H9 (cell line): ENCODE measurements at regions not wholly inside any gene's neighbourhood (a gene's known extent, or its start where the extent isn't known, plus 50 kb on each side); places are given as distances from the start of the nearest gene placed in this dataset.
A peak's percentile ranks its signal among the peaks of the same experiment; 100 is the strongest.

ENCODE experiments used
- DNase-seq: peaks from one replicate; pipeline ENCODE4 v3.0.0-alpha.2; 2017
- H2AFZ ChIP-seq: one replicate; pipeline ENCODE4 v1.6.1; 2013; ENCODE audit warnings: mild to moderate bottlenecking, low read length, control low read depth, moderate library complexity
- H2AK5ac ChIP-seq: 2 replicates; pipeline ENCODE4 v1.6.1; 2013; ENCODE audit warnings: low read length, control low read depth, mixed read lengths; ENCODE audit not compliant: insufficient read length
- H2BK120ac ChIP-seq: one replicate; pipeline ENCODE4 v1.6.1; 2013; ENCODE audit warnings: low read depth, mild to moderate bottlenecking, low read length, control low read depth, inconsistent platforms; ENCODE audit not compliant: poor library complexity, severe bottlenecking
- H2BK12ac ChIP-seq: 2 replicates; pipeline ENCODE4 v1.6.1; 2013; ENCODE audit warnings: low read length, control low read depth, mixed read lengths, low read depth; ENCODE audit not compliant: insufficient read length
- H2BK15ac ChIP-seq: 2 replicates; pipeline ENCODE4 v1.6.1; 2013; ENCODE audit warnings: low read depth, low read length, control low read depth
- H2BK20ac ChIP-seq: one replicate; pipeline ENCODE4 v1.6.1; 2013; ENCODE audit warnings: low read depth, mild to moderate bottlenecking, low read length, control low read depth, inconsistent platforms; ENCODE audit not compliant: poor library complexity, severe bottlenecking
- H2BK5ac ChIP-seq: 2 replicates; pipeline ENCODE4 v1.6.1; 2013; ENCODE audit warnings: low read length, control low read depth, mixed read lengths; ENCODE audit not compliant: insufficient read length
- H3K14ac ChIP-seq: 2 replicates; pipeline ENCODE4 v1.6.1; 2013; ENCODE audit warnings: low read length, control low read depth; ENCODE audit not compliant: insufficient read depth
- H3K18ac ChIP-seq: 2 replicates; pipeline ENCODE4 v1.6.1; 2013; ENCODE audit warnings: low read depth, mild to moderate bottlenecking, mixed read lengths, low read length, control low read depth; ENCODE audit not compliant: insufficient read length
- H3K23ac ChIP-seq: 2 replicates; pipeline ENCODE4 v1.6.1; 2013; ENCODE audit warnings: low read length, control low read depth, mixed read lengths, low read depth; ENCODE audit not compliant: insufficient read length
- H3K23me2 ChIP-seq: 2 replicates; pipeline ENCODE4 v1.6.1; 2013; ENCODE audit warnings: low read depth, mild to moderate bottlenecking, mixed read lengths, low read length, control low read depth; ENCODE audit not compliant: insufficient read length, poor library complexity, severe bottlenecking
- H3K27ac ChIP-seq: 2 replicates; pipeline ENCODE4 v1.5.1; 2013; ENCODE audit warnings: low read length, control low read depth, mixed read lengths, low read depth; ENCODE audit not compliant: insufficient read length
- H3K27me3 ChIP-seq: 2 replicates; pipeline ENCODE4 v1.6.1; 2013; ENCODE audit warnings: low read length, control low read depth, inconsistent platforms; ENCODE audit not compliant: insufficient read depth
- H3K4ac ChIP-seq: 2 replicates; pipeline ENCODE4 v1.6.1; 2013; ENCODE audit warnings: low read depth, mild to moderate bottlenecking, control low read depth, inconsistent platforms, low read length, moderate library complexity
- H3K4me1 ChIP-seq: 2 replicates; pipeline ENCODE4 v1.6.1; 2013; ENCODE audit warnings: low read length, control low read depth, inconsistent platforms; ENCODE audit not compliant: insufficient read depth
- H3K4me2 ChIP-seq: 2 replicates; pipeline ENCODE4 v1.6.1; 2013; ENCODE audit warnings: low read length, control low read depth, mixed read lengths; ENCODE audit not compliant: insufficient read length, insufficient read depth
- H3K56ac ChIP-seq: 2 replicates; pipeline ENCODE4 v1.6.1; 2013; ENCODE audit warnings: low read depth, mild to moderate bottlenecking, mixed read lengths, low read length, control low read depth; ENCODE audit not compliant: insufficient read length
- H3K79me1 ChIP-seq: 2 replicates; pipeline ENCODE4 v1.6.1; 2013; ENCODE audit warnings: low read depth, mild to moderate bottlenecking, moderate library complexity, low read length, control low read depth, inconsistent platforms; ENCODE audit not compliant: insufficient read depth, poor library complexity, severe bottlenecking
- H3K79me2 ChIP-seq: 2 replicates; pipeline ENCODE4 v1.6.1; 2013; ENCODE audit warnings: low read length, control low read depth, inconsistent platforms; ENCODE audit not compliant: insufficient read depth
- H3K9ac ChIP-seq: 2 replicates; pipeline ENCODE4 v1.6.1; 2013; ENCODE audit warnings: low read length, control low read depth, mixed read lengths; ENCODE audit not compliant: insufficient read length; ENCODE audit errors: extremely low read depth
- H3K9me3 ChIP-seq: one replicate; pipeline ENCODE4 v1.6.1; 2013; ENCODE audit warnings: low read depth, low read length, inconsistent platforms; ENCODE audit not compliant: control insufficient read depth
- H3T11ph ChIP-seq: one replicate; pipeline ENCODE4 v1.6.1; 2013; ENCODE audit warnings: mild to moderate bottlenecking, low read length, control low read depth, inconsistent platforms
- H4K20me1 ChIP-seq: one replicate; pipeline ENCODE4 v1.6.1; 2013; ENCODE audit not compliant: control insufficient read depth, insufficient read length, insufficient read depth
- H4K5ac ChIP-seq: 2 replicates; pipeline ENCODE4 v1.6.1; 2013; ENCODE audit warnings: low read depth, mild to moderate bottlenecking, mixed read lengths, low read length, control low read depth; ENCODE audit not compliant: insufficient read length
- H4K8ac ChIP-seq: replicated peaks from 2 replicates; pipeline ENCODE4 v1.6.1; 2013; ENCODE audit warnings: low read length, control low read depth, mixed read lengths, low read depth; ENCODE audit not compliant: insufficient read length
- H4K91ac ChIP-seq: 2 replicates; pipeline ENCODE4 v1.6.1; 2013; ENCODE audit warnings: low read depth, mild to moderate bottlenecking, moderate library complexity, mixed read lengths, low read length, control low read depth; ENCODE audit not compliant: insufficient read length
- H3K27ac Mint-ChIP-seq, 3 experiments: 2 replicates in 2 of 3; 3 replicates in 1 of 3; pipeline ENCODE4 v1.8.0; 2020 to 2021; ENCODE audit warnings: mixed read lengths in 3 of 3, mild to moderate bottlenecking in 1 of 3, moderate library complexity in 1 of 3
- H3K27me3 Mint-ChIP-seq: 2 replicates; pipeline ENCODE4 v1.8.0; 2021; ENCODE audit warnings: low read depth, mild to moderate bottlenecking, moderate library complexity, mixed read lengths
- H3K36me3 Mint-ChIP-seq, 3 experiments: 2 replicates in 2 of 3; 3 replicates in 1 of 3; pipeline ENCODE4 v1.8.0; 2020 to 2021; ENCODE audit warnings: low read depth in 3 of 3, mixed read lengths in 3 of 3; ENCODE audit not compliant: insufficient read depth in 1 of 3
- H3K4me1 Mint-ChIP-seq, 2 experiments: 2 replicates each; pipeline ENCODE4 v1.8.0; 2020; ENCODE audit warnings: mixed read lengths in 2 of 2
- H3K4me3 Mint-ChIP-seq, 2 experiments: 2 replicates in 1 of 2; 3 replicates in 1 of 2; pipeline ENCODE4 v1.8.0; 2020 to 2021; ENCODE audit warnings: mild to moderate bottlenecking in 2 of 2, mixed read lengths in 2 of 2, moderate library complexity in 1 of 2
- H3K9me3 Mint-ChIP-seq, 2 experiments: 2 replicates in 1 of 2; 3 replicates in 1 of 2; pipeline ENCODE4 v1.8.0; 2020; ENCODE audit warnings: mild to moderate bottlenecking in 2 of 2, mixed read lengths in 2 of 2, moderate library complexity in 1 of 2
- TF ChIP-seq, protein P1 (sequence below): fragments of 200-600 bp; sonication (generic); conservative IDR thresholded peaks from 3 replicates; pipeline ENCODE4 v1.8.0; 2021; ENCODE audit warnings: antibody characterized with exemption, mild to moderate bottlenecking

- Histone ChIP-seq H3K9me3 (no peaks in the 10 kb centered on the region), H4K5ac (no peak overlapping the region), H3K9ac (no peak overlapping the region), H3K4ac (no peak overlapping the region), H2BK5ac (no peak overlapping the region), H3K27ac (no peak overlapping the region), H3K27me3 (no peaks in the 10 kb centered on the region), H3T11ph (no peak overlapping the region), H3K56ac (no peak overlapping the region), H4K20me1 (no peaks in the 10 kb centered on the region), H3K23me2 (no peaks in the 10 kb centered on the region), H2BK12ac (no peak overlapping the region), H2BK120ac (no peak overlapping the region), H3K18ac (no peak overlapping the region), H3K4me1 (no peaks in the 10 kb centered on the region), H2AK5ac (no peak overlapping the region), H4K91ac (no peak overlapping the region), H4K8ac (no peak overlapping the region), H3K79me1 (no peaks in the 10 kb centered on the region), H2AFZ (no peak overlapping the region), H3K4me2 (no peak overlapping the region), H2BK20ac (no peak overlapping the region), H3K23ac (no peak overlapping the region), H3K79me2 (no peaks in the 10 kb centered on the region), H2BK15ac (no peak overlapping the region), H3K14ac (no peak overlapping the region)
- H3K27me3 Mint-ChIP-seq = peaks cover 2% of the 10 kb centered on the region
- DNase-seq = peak; percentile 34
- H3K9me3 Mint-ChIP-seq = no peaks in the 10 kb centered on the region
- H3K4me3 Mint-ChIP-seq = no peak overlapping the region
- TF ChIP-seq, protein P1, sequence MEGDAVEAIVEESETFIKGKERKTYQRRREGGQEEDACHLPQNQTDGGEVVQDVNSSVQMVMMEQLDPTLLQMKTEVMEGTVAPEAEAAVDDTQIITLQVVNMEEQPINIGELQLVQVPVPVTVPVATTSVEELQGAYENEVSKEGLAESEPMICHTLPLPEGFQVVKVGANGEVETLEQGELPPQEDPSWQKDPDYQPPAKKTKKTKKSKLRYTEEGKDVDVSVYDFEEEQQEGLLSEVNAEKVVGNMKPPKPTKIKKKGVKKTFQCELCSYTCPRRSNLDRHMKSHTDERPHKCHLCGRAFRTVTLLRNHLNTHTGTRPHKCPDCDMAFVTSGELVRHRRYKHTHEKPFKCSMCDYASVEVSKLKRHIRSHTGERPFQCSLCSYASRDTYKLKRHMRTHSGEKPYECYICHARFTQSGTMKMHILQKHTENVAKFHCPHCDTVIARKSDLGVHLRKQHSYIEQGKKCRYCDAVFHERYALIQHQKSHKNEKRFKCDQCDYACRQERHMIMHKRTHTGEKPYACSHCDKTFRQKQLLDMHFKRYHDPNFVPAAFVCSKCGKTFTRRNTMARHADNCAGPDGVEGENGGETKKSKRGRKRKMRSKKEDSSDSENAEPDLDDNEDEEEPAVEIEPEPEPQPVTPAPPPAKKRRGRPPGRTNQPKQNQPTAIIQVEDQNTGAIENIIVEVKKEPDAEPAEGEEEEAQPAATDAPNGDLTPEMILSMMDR = peak; percentile 66
- peak overlapping the region in 1 of 3 experiments; percentile 53; a peak in 1 of 7 replicates for H3K27ac Mint-ChIP-seq
- H3K4me1 Mint-ChIP-seq = peaks cover 0 to 3% of the 10 kb centered on the region in 2 experiments; a peak in 1 of 4 replicates
- H3K36me3 Mint-ChIP-seq = no peaks in the 10 kb centered on the region
Observed at GRCh38 chr16:66095676-66096075, 270.8 kb upstream of the CDH5 start.
